PC-9 (cell line): ENCODE measurements at regions not wholly inside any gene's neighbourhood (a gene's known extent, or its start where the extent isn't known, plus 50 kb on each side); places are given as distances from the start of the nearest gene placed in this dataset.

Source experiments
- BruUV-seq: library from RNA; stranded (reverse); fragments of 400-500 nt; replicated peaks from 2 replicates; lab custom pipeline; 2021; lab: Mats Ljungman, UMichigan
- CTCF ChIA-PET: fragments of 300-600 bp; sonication (Branson Sonifier 250); formaldehyde crosslinking; loops from one replicate; lab custom pipeline; 2022; ENCODE audit warnings: antibody characterized with exemption; lab: Charles Lee
- POLR2A ChIA-PET: fragments of 300-600 bp; sonication (Branson Sonifier 250); formaldehyde crosslinking; loops from one replicate; lab custom pipeline; 2022; ENCODE audit warnings: antibody characterized with exemption; ENCODE audit not compliant: unreplicated experiment; lab: Charles Lee
- DNase-seq, 2 experiments: peaks; one replicate each; pipeline versions ENCODE4 v3.0.0 to v3.0.0-alpha.2; 2015 to 2022; ENCODE audit warnings: mixed read lengths in 1 of 2
- H2AFZ ChIP-seq: fragments of 200-600 bp; sonication (generic); 2 replicates; pipeline ENCODE4 v1.8.1; 2017; ENCODE audit warnings: antibody characterized with exemption
- H3F3A ChIP-seq: fragments of 200-600 bp; sonication (generic); 2 replicates; pipeline ENCODE4 v1.8.1; 2017; ENCODE audit warnings: antibody characterized with exemption, mild to moderate bottlenecking, low read depth; ENCODE audit not compliant: insufficient read depth
- H3K27ac ChIP-seq: fragments of 200-600 bp; sonication (generic); 2 replicates; pipeline ENCODE4 v1.6.1; 2016; ENCODE audit warnings: mixed run types
- H3K27me3 ChIP-seq: fragments of 200-600 bp; sonication (generic); 2 replicates; pipeline ENCODE4 v1.6.1; 2016; ENCODE audit warnings: low read depth, mixed run types; ENCODE audit not compliant: insufficient read depth
- H3K36me3 ChIP-seq: fragments of 200-600 bp; sonication (generic); 2 replicates; pipeline ENCODE4 v1.6.1; 2016; ENCODE audit warnings: low read depth, mixed run types
- H3K4me1 ChIP-seq: fragments of 200-600 bp; sonication (generic); replicated peaks from 2 replicates; pipeline ENCODE4 v1.6.1; 2016; ENCODE audit warnings: mixed run types; ENCODE audit not compliant: insufficient read depth
- H3K4me2 ChIP-seq: fragments of 200-600 bp; sonication (generic); 2 replicates; pipeline ENCODE4 v1.6.1; 2017; ENCODE audit warnings: mixed run types
- H3K4me3 ChIP-seq: fragments of 200-600 bp; sonication (generic); 2 replicates; pipeline ENCODE4 v1.6.1; 2016; ENCODE audit warnings: mixed run types
- H3K79me2 ChIP-seq: fragments of 200-600 bp; sonication (generic); 2 replicates; pipeline ENCODE4 v1.6.1; 2017; ENCODE audit warnings: low read depth, mixed run types
- H3K9me2 ChIP-seq: fragments of 200-600 bp; sonication (generic); 2 replicates; pipeline ENCODE4 v1.8.1; 2017; ENCODE audit warnings: mild to moderate bottlenecking; ENCODE audit not compliant: insufficient read depth
- H3K9me3 ChIP-seq: fragments of 200-600 bp; sonication (generic); 2 replicates; pipeline ENCODE4 v1.8.1; 2016; ENCODE audit warnings: low read depth; ENCODE audit not compliant: insufficient read depth
- H4K20me1 ChIP-seq: fragments of 200-600 bp; sonication (generic); 2 replicates; pipeline ENCODE4 v1.8.1; 2017; ENCODE audit not compliant: insufficient read depth
- CTCF ChIP-seq: fragments of 200-600 bp; sonication (generic); conservative IDR thresholded peaks from 2 replicates; pipeline ENCODE4 v1.6.1; 2017; ENCODE audit warnings: mixed run types, antibody characterized with exemption, mild to moderate bottlenecking, moderate library complexity
- EZH2 ChIP-seq: fragments of 200-600 bp; sonication (generic); IDR thresholded peaks from 2 replicates; pipeline ENCODE4 v1.8.0; 2017; ENCODE audit warnings: antibody characterized with exemption, low read depth
- intact Hi-C: fragments of 100-400 bp; cut with micrococcal nuclease; formaldehyde crosslinking; loops from one replicate; pipeline ENCODE4 v1.10.0; 2022; ENCODE audit not compliant: unreplicated experiment

- ChIA-PET POLR2A (no interaction called here), CTCF (no interaction called here)
- H3K36me3 ChIP-seq: no peaks in the 10 kb centered on the region
- DNase-seq: no peak
- no peaks in the 10 kb centered on the region for H3F3A ChIP-seq
- H3K9me2 ChIP-seq: no peaks in the 10 kb centered on the region
- intact Hi-C loops: no loop called here
- no peaks in the 10 kb centered on the region for H3K27me3 ChIP-seq
- TF ChIP-seq CTCF (no peak), EZH2 (no peak)
- H3K79me2 ChIP-seq: no peaks in the 10 kb centered on the region
- no peak overlapping the region for H3K27ac ChIP-seq
- no peaks in the 10 kb centered on the region for H3K4me1 ChIP-seq
- BruUV-seq: no TSS peak
- H2AFZ ChIP-seq: no peak overlapping the region
- H4K20me1 ChIP-seq: no peaks in the 10 kb centered on the region
- H3K4me2 ChIP-seq: no peak overlapping the region
- no peak overlapping the region for H3K4me3 ChIP-seq
- no peaks in the 10 kb centered on the region for H3K9me3 ChIP-seq
Observed at GRCh38 chr14:25626986-25627385, 577.0 kb upstream of the STXBP6 start.

DNA sequence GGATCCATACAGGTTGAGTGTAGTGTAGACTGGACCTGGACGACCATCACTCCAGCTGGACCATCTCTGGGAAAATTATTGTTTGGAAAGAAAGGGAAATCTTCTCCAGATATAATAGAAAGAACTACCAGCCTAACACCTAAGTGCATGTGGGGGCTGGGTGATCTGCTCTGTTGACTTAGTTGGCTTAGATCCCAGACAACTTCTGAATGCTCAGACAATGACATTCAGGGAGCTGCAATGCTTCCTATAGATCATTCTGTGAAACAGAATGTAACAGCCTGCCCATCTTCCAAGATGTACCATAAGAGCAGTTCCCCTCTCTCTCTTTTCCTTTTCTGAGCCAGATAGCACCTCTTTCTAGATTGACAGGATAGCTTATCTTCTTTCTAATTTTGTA lies 572.8 kb upstream of the STXBP6 start:
- H2AFZ ChIP-seq: no peak overlapping the region
- intact Hi-C loops: no loop called here
- POLR2A ChIA-PET: no interaction called here
- no peak for DNase-seq
- CTCF ChIA-PET: no interaction called here
- no peak overlapping the region for H3K27ac ChIP-seq
- H3K4me1 ChIP-seq: no peaks in the 10 kb centered on the region
- no peaks in the 10 kb centered on the region for H3F3A ChIP-seq
- H3K36me3 ChIP-seq: no peaks in the 10 kb centered on the region
- H3K9me2 ChIP-seq: no peaks in the 10 kb centered on the region
- no peak overlapping the region for H3K4me2 ChIP-seq
- no peak overlapping the region for H3K4me3 ChIP-seq
- no peaks in the 10 kb centered on the region for H3K9me3 ChIP-seq
- TF ChIP-seq CTCF: no peak
- no peak for TF ChIP-seq EZH2
- no peaks in the 10 kb centered on the region for H3K79me2 ChIP-seq
- H3K27me3 ChIP-seq: no peaks in the 10 kb centered on the region
- no TSS peak for BruUV-seq
- no peaks in the 10 kb centered on the region for H4K20me1 ChIP-seq

- Histone ChIP-seq H2AFZ (no peak overlapping the region), H3K36me3 (no peaks in the 10 kb centered on the region), H3K79me2 (no peaks in the 10 kb centered on the region), H3K27me3 (no peaks in the 10 kb centered on the region), H3K4me1 (no peaks in the 10 kb centered on the region), H3K4me3 (no peak overlapping the region), H4K20me1 (no peaks in the 10 kb centered on the region), H3K9me3 (no peaks in the 10 kb centered on the region), H3F3A (no peaks in the 10 kb centered on the region), H3K9me2 (no peaks in the 10 kb centered on the region), H3K4me2 (no peak overlapping the region), H3K27ac (no peak overlapping the region)
- DNase-seq: no peak
- BruUV-seq: no TSS peak
- ChIA-PET CTCF (no interaction called here), POLR2A (no interaction called here)
- intact Hi-C loops: no loop called here
- TF ChIP-seq CTCF: no peak
Observed at GRCh38 chr14:25620515-25620914, 570.6 kb upstream of the STXBP6 start.
